Heart right ventricle (tissue), 16 donors: ENCODE measurements at regions not wholly inside any gene's neighbourhood (a gene's known extent, or its start where the extent isn't known, plus 50 kb on each side); places are given as distances from the start of the nearest gene placed in this dataset.

ENCODE experiments used
- ATAC-seq, 8 donors: fragments of 200-7000 bp; cut with Tn5 transposase; one replicate each; pipeline ENCODE4 v1.9.1; 2020; ENCODE audit warnings: mild to moderate bottlenecking in 8 of 8, moderate library complexity in 8 of 8, moderate number of reproducible peaks in 1 of 8
- DNase-seq, 2 donors: peaks; one replicate each; pipeline ENCODE4 v3.0.0-alpha.2; 2020
- H3K27ac ChIP-seq, 10 donors: fragments of 200-600 bp; sonication (generic) in 2 of 10; one replicate each; pipeline versions ENCODE4 v1.5.0 to v1.8.0; 2020 to 2022; ENCODE audit warnings: mild to moderate bottlenecking in 3 of 10
- H3K27me3 ChIP-seq, 7 donors: fragments of 200-600 bp; one replicate each; pipeline ENCODE4 v1.8.0; 2021 to 2022; ENCODE audit warnings: mild to moderate bottlenecking in 2 of 7
- H3K36me3 ChIP-seq, 9 donors: fragments of 200-600 bp; sonication (generic) in 1 of 9; one replicate each; pipeline versions ENCODE4 v1.5.0 to v1.8.0; 2020 to 2022; ENCODE audit warnings: mild to moderate bottlenecking in 2 of 9
- H3K4me1 ChIP-seq, 9 donors: fragments of 200-600 bp; sonication (generic) in 1 of 9; one replicate each; pipeline versions ENCODE4 v1.5.0 to v1.8.0; 2020 to 2022; ENCODE audit warnings: mild to moderate bottlenecking in 4 of 9
- H3K4me3 ChIP-seq, 10 donors: fragments of 200-600 bp; sonication (generic) in 2 of 10; one replicate each; pipeline versions ENCODE4 v1.5.0 to v1.8.0; 2020 to 2022; ENCODE audit warnings: mild to moderate bottlenecking in 7 of 10, moderate library complexity in 2 of 10
- H3K9me3 ChIP-seq, 11 donors: fragments of 200-600 bp in 10 of 11; sonication (generic) in 2 of 11; one replicate each; pipeline versions ENCODE4 v1.5.0 to v1.8.0; 2013 to 2022; ENCODE audit warnings: mild to moderate bottlenecking in 2 of 11, control low read depth in 1 of 11, moderate library complexity in 1 of 11
- WGBS, 2 donors: extraction: QIAGEN DNeasy Blood & Tissue Kit; methylation state at CpG; one replicate each; pipeline ENCODE4 v1.1.7; 2013; ENCODE audit warnings: inconsistent platforms in 1 of 2; 5-methylcytosine and 5-hydroxymethylcytosine counted together
- intact Hi-C, 10 donors: fragments of 100-400 bp; cut with DNase I; formaldehyde crosslinking; loops; one replicate each; pipeline versions ENCODE4 v1.11.1 to v1.14.2; 2022
- TF ChIP-seq, protein P1 (sequence below), 9 donors: fragments of 200-600 bp; sonication (generic) in 2 of 9; IDR thresholded peaks; one replicate each; pipeline versions ENCODE4 v1.5.0 to v1.8.0; 2021 to 2022; ENCODE audit warnings: antibody characterized with exemption in 9 of 9, mild to moderate bottlenecking in 5 of 9, moderate library complexity in 1 of 9
- donor health status: Arrhythmogenic right ventricular cardiomyopathy.
- donor health status: ischemic (EF 13 %, LVEDD 7.1; RV severe dilation, severe dysfunction).
- donor health status: healthy with polysubstance abuse.
- donor health status: DM: no; HTN: yes; CAD: no.
- donor health status: DM: no; HTN: no; CAD: no.
- donor health status: ischemic (EF 25% LVEDD 6.9; RV normal size, moderate dysfunction).
- donor health status: ischemic (EF 25% LVEDD 5.7; RV mildly dilated, moderate dysfunction).
- donor health status: healthy.
- donor health status: DM: yes; HTN: yes; CAD: no.
- donor health status: Ischemic cardiomyopathy.
- donor health status: ischemic (EF 35%, LVEDD 5.7; RV mildly dilated, moderate dysfunction).
- donor health status: nonischemic (EF 11% LVEDD 7.7; RV severe dilation, severe dysfunction).
- donor health status: DM: yes; HTN: yes; CAD: no.
- donor health status: PGD.
- donor health status: ischemic (EF 29% LVEDD 5.4; RV normal size, mild dysfunction).
- donor health status: nonischemic (EF 23%, LVEDD 6.1; RV moderate dilation, normal function).

DNA sequence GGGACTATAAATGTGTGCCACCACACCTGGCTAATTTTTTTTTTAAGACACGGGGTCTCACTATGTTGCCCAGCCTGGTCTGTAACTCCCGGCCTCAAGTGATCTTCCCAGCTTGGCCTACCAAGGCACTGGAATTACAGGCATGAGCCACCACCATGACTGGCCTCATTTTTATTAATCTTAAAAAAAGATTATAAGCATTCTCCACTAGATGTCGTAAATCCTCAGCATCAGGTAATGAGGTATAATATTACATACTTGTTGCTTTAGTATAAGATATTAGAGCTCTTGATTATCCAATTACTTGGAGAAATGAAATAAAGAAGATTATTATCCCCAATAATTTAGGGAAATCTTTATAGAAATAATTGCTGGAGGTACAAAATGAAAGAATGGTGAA, 78.2 kb upstream of the HTR1A start:
- Histone ChIP-seq H3K9me3 (peaks cover 0 to 52% (median 6%) of the 10 kb centered on the region in 11 donors), H3K4me3 (no peak overlapping the region), H3K27me3 (no peaks in the 10 kb centered on the region), H3K27ac (no peak overlapping the region), H3K36me3 (no peaks in the 10 kb centered on the region), H3K4me1 (no peaks in the 10 kb centered on the region)
- DNase-seq (no peak), ATAC-seq (no peak)
- TF ChIP-seq, protein P1, sequence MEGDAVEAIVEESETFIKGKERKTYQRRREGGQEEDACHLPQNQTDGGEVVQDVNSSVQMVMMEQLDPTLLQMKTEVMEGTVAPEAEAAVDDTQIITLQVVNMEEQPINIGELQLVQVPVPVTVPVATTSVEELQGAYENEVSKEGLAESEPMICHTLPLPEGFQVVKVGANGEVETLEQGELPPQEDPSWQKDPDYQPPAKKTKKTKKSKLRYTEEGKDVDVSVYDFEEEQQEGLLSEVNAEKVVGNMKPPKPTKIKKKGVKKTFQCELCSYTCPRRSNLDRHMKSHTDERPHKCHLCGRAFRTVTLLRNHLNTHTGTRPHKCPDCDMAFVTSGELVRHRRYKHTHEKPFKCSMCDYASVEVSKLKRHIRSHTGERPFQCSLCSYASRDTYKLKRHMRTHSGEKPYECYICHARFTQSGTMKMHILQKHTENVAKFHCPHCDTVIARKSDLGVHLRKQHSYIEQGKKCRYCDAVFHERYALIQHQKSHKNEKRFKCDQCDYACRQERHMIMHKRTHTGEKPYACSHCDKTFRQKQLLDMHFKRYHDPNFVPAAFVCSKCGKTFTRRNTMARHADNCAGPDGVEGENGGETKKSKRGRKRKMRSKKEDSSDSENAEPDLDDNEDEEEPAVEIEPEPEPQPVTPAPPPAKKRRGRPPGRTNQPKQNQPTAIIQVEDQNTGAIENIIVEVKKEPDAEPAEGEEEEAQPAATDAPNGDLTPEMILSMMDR (IDR thresholded peaks at IDR 0.05) = no peak
- WGBS, 2 donors = 74 to 75% methylated on average over 3 of the region's 3 CpGs
- intact Hi-C loops = no loop called here

DNA sequence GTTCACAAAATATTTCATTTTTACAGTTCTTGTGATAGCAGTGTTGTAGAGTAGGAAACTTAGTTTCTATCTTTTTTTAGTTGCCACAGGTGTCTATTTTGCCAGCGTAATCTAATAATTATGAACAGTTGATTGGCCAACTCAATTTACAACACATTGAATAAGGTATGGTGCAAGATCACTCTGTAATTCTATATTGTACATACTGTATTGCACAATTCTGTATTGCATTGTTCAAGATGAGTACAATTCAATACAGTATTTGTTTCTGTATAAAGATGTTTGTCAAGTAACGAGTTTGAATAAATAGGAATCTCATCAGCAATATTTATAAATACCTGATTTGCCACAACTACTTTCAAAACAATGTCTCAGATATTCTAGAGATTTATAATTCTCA, 64.2 kb upstream of the HTR1A start:
- H3K36me3 ChIP-seq = no peaks in the 10 kb centered on the region
- no peaks in the 10 kb centered on the region for H3K9me3 ChIP-seq
- H3K27me3 ChIP-seq = no peaks in the 10 kb centered on the region
- intact Hi-C loops = no loop called here
- WGBS, 2 donors = 68 to 75% methylated on average over 2 of the region's 2 CpGs
- no peaks in the 10 kb centered on the region for H3K4me1 ChIP-seq
- TF ChIP-seq, protein P1 (IDR thresholded peaks at IDR 0.05) = no peak
- no peak overlapping the region for H3K4me3 ChIP-seq
- ATAC-seq = no peak
- DNase-seq = no peak
- no peak overlapping the region for H3K27ac ChIP-seq

DNA sequence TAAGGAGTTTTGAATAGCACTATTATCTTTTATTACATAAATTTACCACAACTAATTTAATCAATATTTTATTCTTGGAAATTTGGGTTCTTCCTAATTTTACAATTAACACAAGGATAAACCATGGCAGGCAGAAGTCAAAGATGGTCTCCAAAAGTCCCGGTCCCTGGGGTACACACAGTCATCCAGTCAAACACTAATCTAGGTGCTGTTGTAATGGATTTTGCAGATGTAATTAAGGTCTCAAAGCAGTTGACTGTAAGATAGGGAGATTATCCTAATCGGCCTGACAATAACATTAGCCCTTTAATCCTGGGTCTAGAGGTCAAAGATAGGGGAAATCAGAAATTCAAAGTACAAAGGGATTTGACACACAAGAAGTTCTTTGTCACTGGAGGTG, 57.5 kb upstream of the HTR1A start:
- DNase-seq (no peak), ATAC-seq (no peak)
- H3K9me3 ChIP-seq = no peaks in the 10 kb centered on the region
- TF ChIP-seq, protein P1 (IDR thresholded peaks at IDR 0.05) = no peak
- H3K36me3 ChIP-seq = no peaks in the 10 kb centered on the region
- H3K27ac ChIP-seq = no peak overlapping the region
- H3K4me1 ChIP-seq = no peaks in the 10 kb centered on the region
- no peak overlapping the region for H3K4me3 ChIP-seq
- intact Hi-C loops = no loop called here
- H3K27me3 ChIP-seq = no peaks in the 10 kb centered on the region
- 39 to 40% methylated on average over 2 of the region's 2 CpGs for WGBS, 2 donors

DNA sequence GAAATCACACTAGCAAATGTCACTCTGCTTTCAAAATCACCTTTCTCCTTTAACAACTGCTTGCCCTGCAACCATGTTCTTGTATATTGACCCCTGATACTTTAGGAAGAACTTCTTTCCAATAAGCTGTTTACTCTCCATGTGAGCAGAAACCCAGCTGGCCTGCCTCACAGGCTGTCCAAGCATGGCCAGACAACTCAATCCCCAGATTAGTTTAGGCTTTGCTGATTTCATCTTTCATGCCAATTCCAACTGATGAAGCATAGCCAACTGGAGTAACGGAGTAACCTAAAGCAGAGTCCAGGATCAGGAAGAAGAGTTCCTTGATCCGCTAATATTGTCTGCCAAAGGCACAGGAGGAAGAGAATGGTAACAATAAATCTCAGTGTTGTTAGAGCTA, 56.7 kb upstream of the HTR1A start:
- Histone ChIP-seq H3K4me3 (no peak overlapping the region), H3K27me3 (no peaks in the 10 kb centered on the region), H3K36me3 (no peaks in the 10 kb centered on the region), H3K9me3 (no peaks in the 10 kb centered on the region), H3K27ac (no peak overlapping the region), H3K4me1 (no peaks in the 10 kb centered on the region)
- 77 to 88% methylated on average over 2 of the region's 2 CpGs for WGBS, 2 donors
- intact Hi-C loops = no loop called here
- TF ChIP-seq, protein P1 (IDR thresholded peaks at IDR 0.05) = no peak
- DNase-seq = no peak
- no peak for ATAC-seq

DNA sequence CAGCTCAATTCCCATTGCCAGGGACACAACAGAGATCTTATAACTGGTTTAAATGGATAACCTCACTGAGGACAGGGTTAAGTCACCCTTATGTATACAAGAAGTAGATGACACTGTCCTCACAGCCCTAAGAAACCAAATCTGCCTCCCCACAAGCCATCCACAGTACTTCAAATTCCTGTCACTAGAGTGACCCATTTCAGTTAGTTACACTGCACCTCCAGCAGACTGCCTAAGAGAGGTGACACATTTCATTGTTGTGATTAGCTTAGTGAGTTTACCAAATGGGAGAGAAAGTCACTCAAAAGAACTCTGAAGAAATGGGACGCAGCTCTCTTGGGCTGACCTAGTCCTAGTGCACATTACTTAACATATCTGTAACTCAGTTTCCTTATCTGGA, 53.6 kb upstream of the HTR1A start:
- Histone ChIP-seq H3K4me3 (no peak overlapping the region), H3K27me3 (no peaks in the 10 kb centered on the region), H3K9me3 (no peaks in the 10 kb centered on the region), H3K36me3 (no peaks in the 10 kb centered on the region), H3K27ac (no peak overlapping the region), H3K4me1 (no peaks in the 10 kb centered on the region)
- no peak for DNase-seq
- 72 to 80% methylated on average over 1 of the region's 1 CpG for WGBS, 2 donors
- intact Hi-C loops = no loop called here
- no peak for ATAC-seq
- TF ChIP-seq, protein P1 (IDR thresholded peaks at IDR 0.05) = no peak
